H1 (cell line): ENCODE measurements at regions not wholly inside any gene's neighbourhood (a gene's known extent, or its start where the extent isn't known, plus 50 kb on each side); places are given as distances from the start of the nearest gene placed in this dataset.

Experiments used
- CTCF ChIA-PET: fragments of 300-600 bp; sonication (Branson Sonifier 250); formaldehyde crosslinking; loops from one replicate; lab custom pipeline; 2021; ENCODE audit not compliant: partially characterized antibody; lab: Charles Lee
- POLR2A ChIA-PET: fragments of 300-600 bp; sonication (Branson Sonifier 250); formaldehyde crosslinking; loops from one replicate; lab custom pipeline; 2021; ENCODE audit warnings: inconsistent platforms; ENCODE audit not compliant: partially characterized antibody; lab: Charles Lee
- DNase-seq, 2 experiments: peaks; one replicate each; pipeline versions ENCODE4 v3.0.0 to v3.0.0-alpha.2; 2010 to 2022; ENCODE audit warnings: low spot score in 2 of 2, low read depth in 1 of 2, mixed read lengths in 1 of 2
- FAIRE-seq: peaks from 2 replicates; lab custom pipeline; 2011; peaks lifted over from hg19 to GRCh38; lab: Jason Lieb, UNC
- H2AFZ ChIP-seq: 2 replicates; pipeline ENCODE4 v1.8.1; 2012; ENCODE audit warnings: low read length, inconsistent platforms
- H2AK5ac ChIP-seq: 2 replicates; pipeline ENCODE4 v1.6.1; 2013; ENCODE audit warnings: low read depth, low read length
- H2BK120ac ChIP-seq: replicated peaks from 2 replicates; pipeline ENCODE3; 2013; ENCODE audit warnings: low read depth, low read length, inconsistent platforms
- H2BK12ac ChIP-seq: 2 replicates; pipeline ENCODE4 v1.6.1; 2013; ENCODE audit warnings: low read depth, low read length
- H2BK15ac ChIP-seq: 2 replicates; pipeline ENCODE4 v1.6.1; 2013; ENCODE audit warnings: low read length
- H2BK20ac ChIP-seq: 2 replicates; pipeline ENCODE4 v1.6.1; 2013; ENCODE audit warnings: low read length
- H2BK5ac ChIP-seq: 2 replicates; pipeline ENCODE4 v1.6.1; 2013; ENCODE audit warnings: low read depth, low read length
- H3K14ac ChIP-seq: 2 replicates; pipeline ENCODE4 v1.6.1; 2013; ENCODE audit warnings: inconsistent platforms; ENCODE audit not compliant: insufficient read length
- H3K18ac ChIP-seq: 2 replicates; pipeline ENCODE4 v1.6.1; 2013; ENCODE audit warnings: low read length; ENCODE audit errors: extremely low read depth
- H3K23ac ChIP-seq: 2 replicates; pipeline ENCODE4 v1.6.1; 2013; ENCODE audit warnings: inconsistent platforms; ENCODE audit not compliant: insufficient read length
- H3K23me2 ChIP-seq: 2 replicates; pipeline ENCODE4 v1.6.1; 2013; ENCODE audit warnings: low read depth, low read length
- H3K27ac ChIP-seq: 2 replicates; pipeline ENCODE4 v1.6.1; 2011; ENCODE audit warnings: low read depth, low read length, inconsistent platforms
- H3K27me3 ChIP-seq, 4 experiments: replicated peaks in 1 of 4; 1 replicate in 1 of 4; 2 replicates in 3 of 4; pipeline versions ENCODE4 v1.6.1 to v1.8.1; 2011 to 2013; ENCODE audit warnings: low read length in 3 of 4, mild to moderate bottlenecking in 3 of 4, inconsistent platforms in 2 of 4, mixed read lengths in 2 of 4, moderate library complexity in 1 of 4; ENCODE audit not compliant: control insufficient read depth in 3 of 4, insufficient read depth in 3 of 4; ENCODE audit errors: extremely low read depth in 1 of 4
- H3K36me3 ChIP-seq, 4 experiments: 2 replicates each; pipeline versions ENCODE4 v1.6.1 to v1.8.1; 2011 to 2013; ENCODE audit warnings: mild to moderate bottlenecking in 4 of 4, low read length in 3 of 4, moderate library complexity in 2 of 4, control low read depth in 1 of 4, inconsistent platforms in 1 of 4; ENCODE audit not compliant: insufficient read depth in 4 of 4, control insufficient read depth in 2 of 4
- H3K4ac ChIP-seq: replicated peaks from 2 replicates; pipeline ENCODE3; 2013; ENCODE audit warnings: low read length, low read depth, mixed read lengths, inconsistent platforms; ENCODE audit not compliant: insufficient read length
- H3K4me1 ChIP-seq, 4 experiments: replicated peaks in 1 of 4; 1 replicate in 1 of 4; 2 replicates in 3 of 4; pipeline versions ENCODE4 v1.6.1 to v1.8.1; 2011 to 2013; ENCODE audit warnings: low read length in 3 of 4, inconsistent platforms in 2 of 4, mixed read lengths in 1 of 4; ENCODE audit not compliant: insufficient read depth in 4 of 4, control insufficient read depth in 3 of 4
- H3K4me2 ChIP-seq, 2 experiments: 2 replicates each; pipeline versions ENCODE4 v1.6.1 to v1.8.1; 2011 to 2013; ENCODE audit warnings: low read depth in 2 of 2, low read length in 2 of 2, control low read depth in 1 of 2, inconsistent platforms in 1 of 2, mild to moderate bottlenecking in 1 of 2; ENCODE audit not compliant: insufficient read depth in 1 of 2
- H3K4me3 ChIP-seq, 4 experiments: fragments of 200-600, 300-600 bp in 1 of 4; sonication (generic), shearing (Covaris generic), sonication (Bioruptor Twin) in 1 of 4; 2 replicates each; pipeline versions ENCODE4 v1.5.1 to v1.8.1; 2011 to 2016; ENCODE audit warnings: low read length in 4 of 4, low read depth in 3 of 4, control low read depth in 2 of 4, inconsistent platforms in 2 of 4, mild to moderate bottlenecking in 2 of 4, mixed read lengths in 1 of 4, moderate library complexity in 1 of 4; ENCODE audit not compliant: insufficient read depth in 2 of 4; ENCODE audit errors: extremely low read depth in 1 of 4
- H3K56ac ChIP-seq: replicated peaks from 2 replicates; pipeline ENCODE3; 2013; ENCODE audit warnings: low read depth, mild to moderate bottlenecking, mixed read lengths, low read length, inconsistent platforms; ENCODE audit not compliant: insufficient read length
- H3K79me1 ChIP-seq: 2 replicates; pipeline ENCODE4 v1.6.1; 2013; ENCODE audit warnings: low read depth, low read length, control low read depth
- H3K79me2 ChIP-seq, 2 experiments: 2 replicates each; pipeline versions ENCODE4 v1.6.1 to v1.8.1; 2012 to 2013; ENCODE audit warnings: low read length in 2 of 2, mild to moderate bottlenecking in 2 of 2, inconsistent platforms in 1 of 2; ENCODE audit not compliant: insufficient read depth in 2 of 2, control insufficient read depth in 1 of 2
- H3K9ac ChIP-seq, 4 experiments: replicated peaks in 1 of 4; 1 replicate in 1 of 4; 2 replicates in 3 of 4; pipeline versions ENCODE4 v1.6.1 to v1.8.1; 2011 to 2013; ENCODE audit warnings: low read depth in 3 of 4, low read length in 3 of 4, control low read depth in 2 of 4, mild to moderate bottlenecking in 2 of 4, moderate library complexity in 2 of 4, inconsistent platforms in 1 of 4; ENCODE audit errors: extremely low read depth in 1 of 4
- H3K9me3 ChIP-seq, 2 experiments: 2 replicates each; pipeline versions ENCODE4 v1.6.1 to v1.8.1; 2012 to 2013; ENCODE audit warnings: mild to moderate bottlenecking in 2 of 2, moderate library complexity in 2 of 2, control low read depth in 1 of 2, inconsistent platforms in 1 of 2, low read depth in 1 of 2, low read length in 1 of 2, mixed read lengths in 1 of 2; ENCODE audit not compliant: insufficient read depth in 2 of 2
- H4K20me1 ChIP-seq, 2 experiments: replicated peaks in 1 of 2; 2 replicates each; pipeline versions ENCODE3 to v1.8.1; 2011 to 2013; ENCODE audit warnings: inconsistent platforms in 2 of 2, low read length in 2 of 2, mild to moderate bottlenecking in 1 of 2; ENCODE audit not compliant: insufficient read depth in 2 of 2, control insufficient read depth in 1 of 2
- H4K5ac ChIP-seq: 2 replicates; pipeline ENCODE4 v1.6.1; 2013; ENCODE audit warnings: low read length, low read depth, mixed read lengths, inconsistent platforms; ENCODE audit not compliant: insufficient read length
- H4K8ac ChIP-seq: 2 replicates; pipeline ENCODE4 v1.8.0; 2013; ENCODE audit warnings: mild to moderate bottlenecking, moderate library complexity, low read length, inconsistent platforms; ENCODE audit not compliant: insufficient read depth; ENCODE audit errors: extremely low read depth
- H4K91ac ChIP-seq: replicated peaks from 2 replicates; pipeline ENCODE3; 2013; ENCODE audit warnings: low read length, mixed read lengths, inconsistent platforms; ENCODE audit not compliant: insufficient read length
- CBX8 ChIP-seq: fragments of 300-800, 300-1000 bp; sonication (generic); IDR thresholded peaks from 2 replicates; pipeline ENCODE4 v1.7.1; 2016; ENCODE audit warnings: low read depth, low read length, borderline replicate concordance
- CEBPB ChIP-seq: IDR thresholded peaks from 2 replicates; pipeline ENCODE4 v1.6.1; 2012; ENCODE audit warnings: low read depth, low read length
- JUND ChIP-seq: IDR thresholded peaks from 2 replicates; pipeline ENCODE4 v1.6.1; 2011; ENCODE audit warnings: mild to moderate bottlenecking, improper control_type of control experiment, low read length
- KDM4A ChIP-seq: IDR thresholded peaks from one replicate; pipeline ENCODE4 v1.7.1; 2012; ENCODE audit warnings: low read depth, mild to moderate bottlenecking, moderate library complexity, low read length, inconsistent platforms; ENCODE audit not compliant: severe bottlenecking
- POLR2A ChIP-seq, 2 experiments: IDR thresholded peaks; 1 replicate in 1 of 2; 2 replicates in 1 of 2; pipeline ENCODE4 v1.6.1; 2011; ENCODE audit warnings: low read depth in 2 of 2, low read length in 2 of 2, mild to moderate bottlenecking in 2 of 2; ENCODE audit errors: control extremely low read depth in 1 of 2
- RNF2 ChIP-seq: fragments of 200-900, 300-1000 bp; sonication (generic); IDR thresholded peaks from 2 replicates; pipeline ENCODE4 v1.7.1; 2016; ENCODE audit warnings: borderline replicate concordance, low read depth, mild to moderate bottlenecking, antibody characterized with exemption, low read length; ENCODE audit not compliant: poor library complexity, severe bottlenecking; ENCODE audit errors: missing control alignments
- SP2 ChIP-seq: IDR thresholded peaks from 2 replicates; pipeline ENCODE4 v1.6.1; 2012; ENCODE audit warnings: mild to moderate bottlenecking, low read length, inconsistent platforms
- TF ChIP-seq, protein P1 (sequence below): IDR thresholded peaks from 2 replicates; pipeline ENCODE4 v1.6.1; 2012; ENCODE audit warnings: inconsistent platforms

DNA sequence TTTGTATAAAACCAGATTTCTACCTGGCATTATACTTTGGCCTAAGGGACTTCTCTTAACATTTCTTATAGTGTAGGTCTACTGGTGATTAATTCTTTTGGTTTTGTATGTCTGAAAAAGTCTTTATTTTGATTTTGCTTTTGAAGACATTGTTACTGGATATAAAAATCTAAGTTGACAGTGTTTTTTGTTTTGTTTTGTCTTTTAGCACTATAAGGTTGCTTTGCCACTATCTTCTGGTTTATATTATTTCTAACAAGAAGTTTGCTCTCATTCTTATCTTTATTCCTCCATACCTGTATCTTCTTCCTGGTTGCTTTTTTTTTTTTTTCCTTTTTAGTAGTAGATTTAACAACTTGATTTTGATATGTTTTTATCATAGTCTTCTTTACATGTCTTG lies 76.0 kb downstream of the ING2 start:
- Histone ChIP-seq H2AK5ac (no peak overlapping the region), H4K91ac (no peak overlapping the region), H4K8ac (no peak overlapping the region), H3K4ac (no peak overlapping the region), H3K27ac (no peak overlapping the region), H2BK120ac (no peak overlapping the region), H3K79me2 (no peaks in the 10 kb centered on the region), H2BK15ac (no peak overlapping the region), H3K4me3 (no peak overlapping the region), H2AFZ (no peak overlapping the region), H3K9ac (no peak overlapping the region), H2BK20ac (no peak overlapping the region), H3K23me2 (no peaks in the 10 kb centered on the region), H3K23ac (no peak overlapping the region), H3K79me1 (no peaks in the 10 kb centered on the region), H4K5ac (no peak overlapping the region), H3K18ac (no peak overlapping the region), H3K36me3 (no peaks in the 10 kb centered on the region), H3K4me2 (no peak overlapping the region), H3K4me1 (no peaks in the 10 kb centered on the region), H3K56ac (no peak overlapping the region), H2BK12ac (no peak overlapping the region), H3K27me3 (no peaks in the 10 kb centered on the region), H3K14ac (no peak overlapping the region), H2BK5ac (no peak overlapping the region), H3K9me3 (no peaks in the 10 kb centered on the region), H4K20me1 (no peaks in the 10 kb centered on the region)
- DNase-seq (no peak), FAIRE-seq (no peak)
- CTCF ChIA-PET: no interaction called here
- POLR2A ChIA-PET: no interaction called here
- TF ChIP-seq CBX8 (no peak), POLR2A (IDR thresholded peaks at IDR 0.05; ENCODE audit: control extremely low read depth in 1 of 2, low read depth in 2 of 2, low read length in 2 of 2) (no peak), RNF2 (no peak), JUND (no peak), KDM4A (no peak), CEBPB (no peak), SP2 (no peak)
- TF ChIP-seq, protein P1, sequence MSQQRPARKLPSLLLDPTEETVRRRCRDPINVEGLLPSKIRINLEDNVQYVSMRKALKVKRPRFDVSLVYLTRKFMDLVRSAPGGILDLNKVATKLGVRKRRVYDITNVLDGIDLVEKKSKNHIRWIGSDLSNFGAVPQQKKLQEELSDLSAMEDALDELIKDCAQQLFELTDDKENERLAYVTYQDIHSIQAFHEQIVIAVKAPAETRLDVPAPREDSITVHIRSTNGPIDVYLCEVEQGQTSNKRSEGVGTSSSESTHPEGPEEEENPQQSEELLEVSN: no peak
